ENCODE measurements at regions not wholly inside any gene's neighbourhood (a gene's known extent, or its start where the extent isn't known, plus 50 kb on each side); places are given as distances from the start of the nearest gene placed in this dataset.
"Not testable (repeated sequence)": the region's sequence is repeated elsewhere in the genome, so short reads cannot be mapped to it uniquely, and the experiment has no call there.

GRCh38 chr6:27161603-27161945 lies 85.9 kb upstream of the PRSS16 start:
- no peak overlapping the region for H3K9ac ChIP-seq (ENCODE audit: low read length)
- no peak overlapping the region for H3K4me3 ChIP-seq (ENCODE audit: low read depth in 1 of 2, low read length in 2 of 2)
- H3K9me3 ChIP-seq (ENCODE audit: low read length) = no peaks in the 10 kb centered on the region
- H3K27me3 ChIP-seq (ENCODE audit: control insufficient read depth in 1 of 2, insufficient read depth in 2 of 2, low read length in 2 of 2) = no peaks in the 10 kb centered on the region
- H3K4me1 ChIP-seq (ENCODE audit: insufficient read depth, low read length) = peaks cover 6% of the 10 kb centered on the region
- H3K27ac ChIP-seq (ENCODE audit: low read depth, low read length) = no peak overlapping the region
- no peaks in the 10 kb centered on the region for H3K36me3 ChIP-seq (ENCODE audit: insufficient read depth, low read length)

DNA sequence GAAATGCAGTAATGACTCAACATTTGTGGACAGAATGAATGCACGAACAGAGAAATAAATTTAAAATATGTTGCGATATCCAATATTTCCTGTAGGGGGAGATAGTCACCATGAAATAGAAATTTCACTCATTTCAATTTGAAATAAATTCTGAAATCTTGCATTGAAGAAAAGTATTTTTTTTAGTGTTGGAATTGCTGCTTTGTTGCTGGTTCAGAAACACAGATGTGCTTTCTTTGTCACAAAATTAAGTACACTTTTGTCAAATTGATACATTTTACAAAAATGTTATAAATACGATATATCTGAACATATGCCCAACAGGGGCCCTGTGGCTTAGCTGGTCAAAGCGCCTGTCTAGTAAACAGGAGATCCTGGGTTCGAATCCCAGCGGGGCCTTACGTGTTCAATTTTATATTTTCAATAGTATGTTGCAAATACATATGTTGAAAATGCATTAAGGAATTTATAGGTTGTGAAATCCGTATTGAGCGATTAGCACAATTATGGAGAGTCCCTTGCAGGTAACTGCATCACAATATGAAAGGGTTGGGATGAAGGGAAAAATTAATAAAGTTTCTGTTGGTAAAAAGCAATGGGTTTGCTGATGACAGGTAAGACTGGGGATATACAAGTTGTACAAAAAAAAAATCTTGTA lies 85.4 kb upstream of the PRSS16 start:
- H3K27me3 ChIP-seq (ENCODE audit: control insufficient read depth in 1 of 2, insufficient read depth in 2 of 2, low read length in 2 of 2) = no peaks in the 10 kb centered on the region
- no peaks in the 10 kb centered on the region for H3K9me3 ChIP-seq (ENCODE audit: low read length)
- no peaks in the 10 kb centered on the region for H3K36me3 ChIP-seq (ENCODE audit: insufficient read depth, low read length)
- no peak overlapping the region for H3K9ac ChIP-seq (ENCODE audit: low read length)
- no peak overlapping the region for H3K4me3 ChIP-seq (ENCODE audit: low read depth in 1 of 2, low read length in 2 of 2)
- H3K4me1 ChIP-seq (ENCODE audit: insufficient read depth, low read length) = peaks cover 6% of the 10 kb centered on the region
- H3K27ac ChIP-seq (ENCODE audit: low read depth, low read length) = no peak overlapping the region

- Histone ChIP-seq H3K4me3 (ENCODE audit: low read depth in 1 of 2, low read length in 2 of 2) (no peak overlapping the region), H3K36me3 (ENCODE audit: insufficient read depth, low read length) (no peaks in the 10 kb centered on the region), H3K27me3 (ENCODE audit: control insufficient read depth in 1 of 2, insufficient read depth in 2 of 2, low read length in 2 of 2) (no peaks in the 10 kb centered on the region), H3K27ac (ENCODE audit: low read depth, low read length) (no peak overlapping the region), H3K9me3 (ENCODE audit: low read length) (no peaks in the 10 kb centered on the region), H3K4me1 (ENCODE audit: insufficient read depth, low read length) (no peaks in the 10 kb centered on the region), H3K9ac (ENCODE audit: low read length) (no peak overlapping the region)
These were observed 83.7 kb upstream of the PRSS16 start for GRCh38 chr6:27163834-27164233.

GRCh38 chr6:27168108-27168507 lies 79.4 kb upstream of the PRSS16 start:
- no peak overlapping the region for H3K27ac ChIP-seq (ENCODE audit: low read depth, low read length)
- no peaks in the 10 kb centered on the region for H3K4me1 ChIP-seq (ENCODE audit: insufficient read depth, low read length)
- no peaks in the 10 kb centered on the region for H3K36me3 ChIP-seq (ENCODE audit: insufficient read depth, low read length)
- no peaks in the 10 kb centered on the region for H3K9me3 ChIP-seq (ENCODE audit: low read length)
- no peak overlapping the region for H3K9ac ChIP-seq (ENCODE audit: low read length)
- H3K4me3 ChIP-seq (ENCODE audit: low read depth in 1 of 2, low read length in 2 of 2) = no peak overlapping the region
- no peaks in the 10 kb centered on the region for H3K27me3 ChIP-seq (ENCODE audit: control insufficient read depth in 1 of 2, insufficient read depth in 2 of 2, low read length in 2 of 2)

DNA sequence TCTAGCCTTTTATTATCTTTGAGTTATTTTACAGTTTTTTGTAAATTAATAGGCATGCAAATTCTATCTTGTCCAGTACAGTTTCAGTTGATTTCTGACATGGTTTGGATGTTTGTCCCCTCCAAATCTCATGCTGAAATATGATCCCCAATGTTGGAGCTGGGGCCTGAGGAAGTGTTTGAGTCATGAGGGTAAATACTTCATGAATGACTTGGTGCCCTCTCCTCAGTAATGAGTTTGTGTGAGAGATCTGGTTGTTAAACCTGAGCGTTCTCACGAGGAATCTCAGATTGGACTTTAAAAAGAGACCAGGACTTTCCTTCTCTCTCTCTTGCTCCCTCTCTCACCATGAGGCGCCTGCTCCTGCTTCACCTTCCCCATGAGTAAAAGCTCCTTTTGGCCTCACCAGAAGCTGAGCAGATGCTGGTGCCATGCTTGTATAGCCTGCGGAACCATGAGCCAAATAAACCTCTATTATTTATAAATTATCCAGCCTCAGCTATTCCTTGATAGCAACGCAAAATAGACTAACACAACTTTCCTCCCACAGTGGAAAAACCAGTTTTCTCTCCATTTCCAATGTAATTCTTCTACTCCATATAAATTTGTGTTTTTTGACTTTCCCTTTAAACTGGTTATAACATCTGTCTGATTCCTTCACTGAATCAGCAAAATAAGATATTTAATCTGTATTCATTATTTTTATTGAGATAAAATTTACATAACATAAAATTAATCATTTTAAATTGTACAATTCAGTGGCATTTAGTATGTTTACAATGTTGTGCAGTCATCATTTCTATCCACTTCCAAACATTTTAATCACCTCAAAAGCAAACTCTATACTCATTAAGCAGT lies 78.7 kb upstream of the PRSS16 start:
- H3K36me3 ChIP-seq (ENCODE audit: insufficient read depth, low read length) = no peaks in the 10 kb centered on the region
- no peak overlapping the region for H3K4me3 ChIP-seq (ENCODE audit: low read depth in 1 of 2, low read length in 2 of 2)
- no peaks in the 10 kb centered on the region for H3K27me3 ChIP-seq (ENCODE audit: control insufficient read depth in 1 of 2, insufficient read depth in 2 of 2, low read length in 2 of 2)
- no peaks in the 10 kb centered on the region for H3K4me1 ChIP-seq (ENCODE audit: insufficient read depth, low read length)
- no peak overlapping the region for H3K27ac ChIP-seq (ENCODE audit: low read depth, low read length)
- no peak overlapping the region for H3K9ac ChIP-seq (ENCODE audit: low read length)
- H3K9me3 ChIP-seq (ENCODE audit: low read length) = no peaks in the 10 kb centered on the region

- not testable (repeated sequence) for H3K9ac ChIP-seq (ENCODE audit: low read length); H3K27ac ChIP-seq (ENCODE audit: low read depth, low read length)
These were observed 74.8 kb upstream of the PRSS16 start for GRCh38 chr6:27172524-27173231.

DNA sequence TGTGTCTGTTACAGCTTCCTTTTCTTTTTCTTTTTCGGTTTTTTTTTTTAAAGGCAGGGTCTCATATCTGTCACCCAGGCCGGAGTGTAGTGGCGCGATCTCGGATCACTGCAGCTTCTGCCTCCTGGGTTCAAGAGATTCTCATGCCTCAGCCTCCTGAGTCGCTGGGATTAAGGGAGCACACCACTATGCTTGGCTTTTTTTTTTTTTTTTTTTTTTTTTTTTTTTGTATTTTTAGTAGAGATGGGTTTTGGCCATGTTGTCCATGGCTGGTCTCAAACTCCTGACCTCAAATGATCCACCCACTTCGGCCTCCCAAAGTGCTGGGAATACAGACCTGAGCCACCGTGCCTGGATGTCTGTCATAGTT lies 74.3 kb upstream of the PRSS16 start:
- not testable (repeated sequence) for H3K9me3 ChIP-seq (ENCODE audit: low read length); H3K9ac ChIP-seq (ENCODE audit: low read length); H3K36me3 ChIP-seq (ENCODE audit: insufficient read depth, low read length); H3K27me3 ChIP-seq (ENCODE audit: control insufficient read depth in 1 of 2, insufficient read depth in 2 of 2, low read length in 2 of 2); H3K27ac ChIP-seq (ENCODE audit: low read depth, low read length); H3K4me1 ChIP-seq (ENCODE audit: insufficient read depth, low read length); H3K4me3 ChIP-seq (ENCODE audit: low read depth in 1 of 2, low read length in 2 of 2)

More at GRCh38 chr6:27172524-27173231, 74.8 kb upstream of the PRSS16 start:
- not testable (repeated sequence) for H3K4me3 ChIP-seq (ENCODE audit: low read depth in 1 of 2, low read length in 2 of 2); H3K9me3 ChIP-seq (ENCODE audit: low read length); H3K27me3 ChIP-seq (ENCODE audit: control insufficient read depth in 1 of 2, insufficient read depth in 2 of 2, low read length in 2 of 2); H3K4me1 ChIP-seq (ENCODE audit: insufficient read depth, low read length); H3K36me3 ChIP-seq (ENCODE audit: insufficient read depth, low read length)

DNA sequence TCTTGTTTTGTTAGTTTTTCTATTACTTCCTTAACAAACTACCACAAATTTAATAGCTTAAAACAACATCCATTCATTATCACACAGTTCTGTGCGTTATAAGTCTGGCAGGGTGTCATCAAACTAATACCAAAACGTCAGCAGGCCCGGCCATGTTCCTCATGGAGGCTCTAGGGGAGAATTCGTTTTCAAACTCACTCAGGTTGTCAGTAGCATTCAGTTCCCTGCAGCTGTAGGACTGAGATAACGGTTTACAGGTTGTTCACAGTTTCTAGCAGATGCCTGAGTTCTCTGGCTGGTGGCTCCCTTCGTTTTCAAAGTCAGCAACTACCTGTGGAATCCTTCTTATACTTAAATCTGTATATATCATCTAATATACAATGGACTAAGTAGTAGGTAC lies 72.5 kb upstream of the PRSS16 start:
- H3K9ac ChIP-seq (ENCODE audit: low read length) = no peak overlapping the region
- H3K27me3 ChIP-seq (ENCODE audit: control insufficient read depth in 1 of 2, insufficient read depth in 2 of 2, low read length in 2 of 2) = no peaks in the 10 kb centered on the region
- H3K36me3 ChIP-seq (ENCODE audit: insufficient read depth, low read length) = no peaks in the 10 kb centered on the region
- no peaks in the 10 kb centered on the region for H3K4me1 ChIP-seq (ENCODE audit: insufficient read depth, low read length)
- H3K9me3 ChIP-seq (ENCODE audit: low read length) = no peaks in the 10 kb centered on the region
- H3K27ac ChIP-seq (ENCODE audit: low read depth, low read length) = no peak overlapping the region
- no peak overlapping the region for H3K4me3 ChIP-seq (ENCODE audit: low read depth in 1 of 2, low read length in 2 of 2)

DNA sequence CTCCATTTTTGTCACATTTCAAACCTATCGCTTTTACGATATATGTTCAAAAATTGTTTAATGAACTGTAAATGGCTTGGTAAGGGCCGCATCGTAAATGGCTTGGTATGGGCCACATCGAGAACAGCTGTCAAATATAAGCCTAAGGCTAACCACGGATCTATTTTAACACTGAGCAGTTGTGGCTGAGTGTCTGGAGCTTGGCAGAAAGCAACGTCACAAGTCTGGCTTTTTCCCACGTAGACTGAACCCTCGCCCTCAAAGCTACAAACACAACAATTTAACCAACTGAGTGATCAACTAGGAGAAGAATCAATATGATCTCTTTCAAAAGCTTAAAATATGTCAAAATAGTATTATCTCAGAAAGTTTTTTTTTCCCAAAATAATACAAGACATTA lies 71.4 kb upstream of the PRSS16 start:
- Histone ChIP-seq H3K36me3 (ENCODE audit: insufficient read depth, low read length) (no peaks in the 10 kb centered on the region), H3K9ac (ENCODE audit: low read length) (no peak overlapping the region), H3K27ac (ENCODE audit: low read depth, low read length) (no peak overlapping the region), H3K27me3 (ENCODE audit: control insufficient read depth in 1 of 2, insufficient read depth in 2 of 2, low read length in 2 of 2) (no peaks in the 10 kb centered on the region), H3K4me3 (ENCODE audit: low read depth in 1 of 2, low read length in 2 of 2) (no peak overlapping the region), H3K9me3 (ENCODE audit: low read length) (no peaks in the 10 kb centered on the region), H3K4me1 (ENCODE audit: insufficient read depth, low read length) (no peaks in the 10 kb centered on the region)

DNA sequence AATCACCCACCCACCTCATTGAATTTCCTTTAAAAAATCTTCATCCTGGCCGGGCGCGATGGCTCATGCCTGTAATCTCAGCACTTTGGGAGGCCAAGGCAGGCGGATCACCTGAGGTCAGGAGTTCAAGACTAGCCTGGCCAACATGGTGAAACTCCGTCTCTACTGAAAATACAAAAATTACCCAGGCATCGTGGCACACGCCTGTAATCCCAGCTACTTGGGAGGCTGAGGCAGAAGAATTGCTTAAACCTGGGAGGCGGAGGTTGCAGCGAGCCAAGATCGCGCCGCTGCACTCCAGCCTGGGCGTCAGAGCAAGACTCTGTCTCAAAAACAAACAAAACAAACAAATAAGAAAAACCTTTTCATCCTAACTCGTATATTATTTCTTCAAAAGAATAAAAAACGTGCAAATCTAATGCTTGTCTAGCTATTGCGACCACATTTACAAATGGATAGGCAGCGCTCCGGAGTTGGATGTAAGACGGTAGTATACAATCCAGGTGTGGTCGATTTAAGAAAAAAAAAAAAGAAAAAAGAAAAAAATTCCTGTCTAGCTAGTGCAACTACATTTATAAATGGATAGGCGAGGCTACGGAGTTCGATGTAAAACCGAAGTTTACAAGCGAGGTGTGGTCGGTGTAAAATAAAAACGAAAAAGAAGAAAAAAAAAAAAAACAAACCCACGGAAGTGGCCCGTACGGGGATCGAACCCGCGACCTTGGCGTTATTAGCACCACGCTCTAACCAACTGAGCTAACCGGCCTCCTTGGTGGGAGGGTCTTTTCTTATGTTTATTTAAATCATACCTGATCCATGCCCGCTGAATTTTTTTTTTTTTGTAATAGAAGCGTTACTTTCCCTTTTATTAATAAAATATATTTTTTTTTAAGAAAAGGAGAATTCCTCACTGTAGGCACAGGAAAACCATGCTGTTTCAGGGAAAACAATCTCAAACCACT lies 70.7 kb upstream of the PRSS16 start:
- peak overlapping the region; percentile 92 for H3K9ac ChIP-seq (ENCODE audit: low read length)
- H3K4me3 ChIP-seq (ENCODE audit: low read depth in 1 of 2, low read length in 2 of 2) = peak overlapping the region; percentile 66 to 100
- H3K36me3 ChIP-seq (ENCODE audit: insufficient read depth, low read length) = no peaks in the 10 kb centered on the region
- H3K9me3 ChIP-seq (ENCODE audit: low read length) = no peaks in the 10 kb centered on the region
- no peaks in the 10 kb centered on the region for H3K4me1 ChIP-seq (ENCODE audit: insufficient read depth, low read length)
- no peaks in the 10 kb centered on the region for H3K27me3 ChIP-seq (ENCODE audit: control insufficient read depth in 1 of 2, insufficient read depth in 2 of 2, low read length in 2 of 2)
- peak overlapping the region; percentile 70 for H3K27ac ChIP-seq (ENCODE audit: low read depth, low read length)

Measured in muscle layer of colon (tissue), 2 donors.